KOPT-K1 (cell line): ENCODE measurements at regions not wholly inside any gene's neighbourhood (a gene's known extent, or its start where the extent isn't known, plus 50 kb on each side); places are given as distances from the start of the nearest gene placed in this dataset.

Experiments
- H3K27ac ChIP-seq: fragments of 200-600 bp; sonication (generic); 2 replicates; pipeline ENCODE4 v1.5.1; 2016; ENCODE audit warnings: antibody characterized with exemption, mild to moderate bottlenecking, low read depth, low read length; ENCODE audit not compliant: poor library complexity, severe bottlenecking
- H3K36me3 ChIP-seq: fragments of 200-600 bp; sonication (generic); 2 replicates; pipeline ENCODE4 v1.5.1; 2017; ENCODE audit warnings: antibody characterized with exemption, mild to moderate bottlenecking, low read length, moderate library complexity; ENCODE audit not compliant: insufficient read depth
- H3K9me3 ChIP-seq: fragments of 200-600 bp; sonication (generic); 2 replicates; pipeline ENCODE4 v1.5.1; 2017; ENCODE audit warnings: antibody characterized with exemption, low read length, mild to moderate bottlenecking; ENCODE audit not compliant: insufficient read depth, poor library complexity, severe bottlenecking

GRCh38 chr3:30198162-30198561 is 408.2 kb upstream of the TGFBR2 start:
- Histone ChIP-seq H3K27ac (no peak overlapping the region), H3K36me3 (no peaks in the 10 kb centered on the region), H3K9me3 (no peaks in the 10 kb centered on the region)

GRCh38 chr3:30199096-30199759 is 407.2 kb upstream of the TGFBR2 start:
- Histone ChIP-seq H3K27ac (no peak overlapping the region), H3K36me3 (no peaks in the 10 kb centered on the region), H3K9me3 (no peaks in the 10 kb centered on the region)

- Histone ChIP-seq H3K27ac (no peak overlapping the region), H3K36me3 (no peaks in the 10 kb centered on the region), H3K9me3 (no peaks in the 10 kb centered on the region)
Measured at GRCh38 chr3:30199855-30200254, 406.5 kb upstream of the TGFBR2 start.

- no peaks in the 10 kb centered on the region for H3K36me3 ChIP-seq
- no peaks in the 10 kb centered on the region for H3K9me3 ChIP-seq
- no peak overlapping the region for H3K27ac ChIP-seq
Measured at GRCh38 chr3:30201715-30202114, 404.7 kb upstream of the TGFBR2 start.

- H3K27ac ChIP-seq = no peak overlapping the region
- no peaks in the 10 kb centered on the region for H3K9me3 ChIP-seq
- no peaks in the 10 kb centered on the region for H3K36me3 ChIP-seq
Measured at GRCh38 chr3:30203301-30203700, 403.1 kb upstream of the TGFBR2 start.

GRCh38 chr3:30204126-30204525 is 402.3 kb upstream of the TGFBR2 start:
- Histone ChIP-seq H3K27ac (no peak overlapping the region), H3K36me3 (no peaks in the 10 kb centered on the region), H3K9me3 (no peaks in the 10 kb centered on the region)

GRCh38 chr3:30206051-30206450 is 400.4 kb upstream of the TGFBR2 start:
- Histone ChIP-seq H3K9me3 (no peaks in the 10 kb centered on the region), H3K27ac (no peak overlapping the region), H3K36me3 (no peaks in the 10 kb centered on the region)

GRCh38 chr3:30221619-30222018 is 384.8 kb upstream of the TGFBR2 start:
- no peaks in the 10 kb centered on the region for H3K9me3 ChIP-seq
- H3K27ac ChIP-seq = no peak overlapping the region
- H3K36me3 ChIP-seq = no peaks in the 10 kb centered on the region

GRCh38 chr3:30222441-30222840 is 384.0 kb upstream of the TGFBR2 start:
- Histone ChIP-seq H3K27ac (no peak overlapping the region), H3K36me3 (no peaks in the 10 kb centered on the region)

GRCh38 chr3:30225021-30225420 is 381.4 kb upstream of the TGFBR2 start:
- H3K27ac ChIP-seq = no peak overlapping the region
- no peaks in the 10 kb centered on the region for H3K36me3 ChIP-seq
- H3K9me3 ChIP-seq = no peaks in the 10 kb centered on the region

More at GRCh38 chr3:30222441-30222840, 384.0 kb upstream of the TGFBR2 start:
- H3K9me3 ChIP-seq = no peaks in the 10 kb centered on the region

GRCh38 chr3:30226601-30227151 is 379.7 kb upstream of the TGFBR2 start:
- no peaks in the 10 kb centered on the region for H3K36me3 ChIP-seq
- H3K9me3 ChIP-seq = no peaks in the 10 kb centered on the region
- H3K27ac ChIP-seq = no peak overlapping the region

- no peak overlapping the region for H3K27ac ChIP-seq
- no peaks in the 10 kb centered on the region for H3K9me3 ChIP-seq
- no peaks in the 10 kb centered on the region for H3K36me3 ChIP-seq
Measured at GRCh38 chr3:30227571-30228301, 378.7 kb upstream of the TGFBR2 start.

- Histone ChIP-seq H3K9me3 (no peaks in the 10 kb centered on the region), H3K36me3 (no peaks in the 10 kb centered on the region), H3K27ac (no peak overlapping the region)
Measured at GRCh38 chr3:30228302-30228631, 378.1 kb upstream of the TGFBR2 start.

- Histone ChIP-seq H3K9me3 (no peaks in the 10 kb centered on the region), H3K36me3 (no peaks in the 10 kb centered on the region), H3K27ac (no peak overlapping the region)
Measured at GRCh38 chr3:30231277-30232141, 374.9 kb upstream of the TGFBR2 start.

GRCh38 chr3:30232142-30232541 is 374.3 kb upstream of the TGFBR2 start:
- Histone ChIP-seq H3K9me3 (no peaks in the 10 kb centered on the region), H3K27ac (no peak overlapping the region), H3K36me3 (no peaks in the 10 kb centered on the region)
